ENCODE measurements at regions not wholly inside any gene's neighbourhood (a gene's known extent, or its start where the extent isn't known, plus 50 kb on each side); places are given as distances from the start of the nearest gene placed in this dataset.
"Not testable (repeated sequence)": the region's sequence is repeated elsewhere in the genome, so short reads cannot be mapped to it uniquely, and the experiment has no call there.

- no peak for DNase-seq (ENCODE audit: low read depth, low spot score)
These were observed 147.8 kb downstream of the TENT5C start for GRCh38 chr1:117753652-117754051.

- no peak for DNase-seq (ENCODE audit: low read depth, low spot score)
These were observed 148.5 kb downstream of the TENT5C start for GRCh38 chr1:117754061-117754969.

- no peak for DNase-seq (ENCODE audit: low read depth, low spot score)
These were observed 151.8 kb downstream of the TENT5C start for GRCh38 chr1:117757668-117758067.

- DNase-seq (ENCODE audit: low read depth, low spot score): peak; percentile 35
These were observed 152.8 kb downstream of the TENT5C start for GRCh38 chr1:117758444-117759316.

- DNase-seq (ENCODE audit: low read depth, low spot score): no peak
These were observed 153.7 kb downstream of the TENT5C start for GRCh38 chr1:117759535-117759934.

GRCh38 chr1:117760069-117760468, 154.2 kb downstream of the TENT5C start:
- DNase-seq (ENCODE audit: low read depth, low spot score): no peak

GRCh38 chr1:117760485-117760884, 154.6 kb downstream of the TENT5C start:
- DNase-seq (ENCODE audit: low read depth, low spot score): no peak

- DNase-seq (ENCODE audit: low read depth, low spot score): not testable (repeated sequence)
These were observed 161.7 kb downstream of the GDAP2 start for GRCh38 chr1:117767756-117768155.

GRCh38 chr1:117770981-117771531, 158.4 kb downstream of the GDAP2 start:
- no peak for DNase-seq (ENCODE audit: low read depth, low spot score)

GRCh38 chr1:117779364-117779763, 150.1 kb downstream of the GDAP2 start:
- DNase-seq (ENCODE audit: low read depth, low spot score): no peak

GRCh38 chr1:117780687-117781475, 148.5 kb downstream of the GDAP2 start:
- DNase-seq (ENCODE audit: low read depth, low spot score): no peak

- no peak for DNase-seq (ENCODE audit: low read depth, low spot score)
These were observed 147.4 kb downstream of the GDAP2 start for GRCh38 chr1:117782056-117782455.

- DNase-seq (ENCODE audit: low read depth, low spot score): no peak
These were observed 145.6 kb downstream of the GDAP2 start for GRCh38 chr1:117783606-117784396.

GRCh38 chr1:117788014-117788413, 141.4 kb downstream of the GDAP2 start:
- DNase-seq (ENCODE audit: low read depth, low spot score): no peak

- DNase-seq (ENCODE audit: low read depth, low spot score): no peak
These were observed 136.0 kb downstream of the GDAP2 start for GRCh38 chr1:117793413-117793812.

- no peak for DNase-seq (ENCODE audit: low read depth, low spot score)
These were observed 135.3 kb downstream of the GDAP2 start for GRCh38 chr1:117794073-117794472.

- DNase-seq (ENCODE audit: low read depth, low spot score): no peak
These were observed 134.2 kb downstream of the GDAP2 start for GRCh38 chr1:117795190-117795589.

- DNase-seq (ENCODE audit: low read depth, low spot score): no peak
These were observed 133.6 kb downstream of the GDAP2 start for GRCh38 chr1:117795792-117796191.

- no peak for DNase-seq (ENCODE audit: low read depth, low spot score)
These were observed 133.2 kb downstream of the GDAP2 start for GRCh38 chr1:117796226-117796625.

GRCh38 chr1:117798550-117798949, 130.9 kb downstream of the GDAP2 start:
- DNase-seq (ENCODE audit: low read depth, low spot score): no peak

All from activated naive CD8-positive, alpha-beta T cell treated with anti-CD3 and anti-CD28 coated beads, Interleukin-2, amount 50 U/mL, for 16 hours (primary cell).